Activated naive CD4-positive, alpha-beta T cell treated with anti-CD3 and anti-CD28 coated beads, Interleukin-2, amount 10 ng/mL, durations not matched to agents 7 days and 5 days (primary cell): ENCODE measurements at regions not wholly inside any gene's neighbourhood (a gene's known extent, or its start where the extent isn't known, plus 50 kb on each side); places are given as distances from the start of the nearest gene placed in this dataset.
"Not testable (repeated sequence)": the region's sequence is repeated elsewhere in the genome, so short reads cannot be mapped to it uniquely, and the experiment has no call there.

Experiments used
- CTCF ChIA-PET: fragments of 350-600 bp; sonication (Branson Sonifier 250); formaldehyde crosslinking; loops from one replicate; lab custom pipeline; 2021; ENCODE audit warnings: antibody characterized with exemption; lab: Charles Lee
- DNase-seq: peaks from one replicate; pipeline ENCODE4 v3.0.0-alpha.2; 2020
- H3K27ac Mint-ChIP-seq: one replicate; pipeline ENCODE4 v1.8.0; 2021; ENCODE audit warnings: mild to moderate bottlenecking, moderate library complexity, mixed read lengths
- H3K27me3 Mint-ChIP-seq: one replicate; pipeline ENCODE4 v1.8.0; 2021; ENCODE audit warnings: mild to moderate bottlenecking, mixed read lengths
- H3K36me3 Mint-ChIP-seq: one replicate; pipeline ENCODE4 v1.8.0; 2021; ENCODE audit warnings: mixed read lengths
- H3K4me1 Mint-ChIP-seq: one replicate; pipeline ENCODE4 v1.8.0; 2021; ENCODE audit warnings: mixed read lengths
- H3K4me3 Mint-ChIP-seq: one replicate; pipeline ENCODE4 v1.8.0; 2021; ENCODE audit warnings: mild to moderate bottlenecking, moderate library complexity, mixed read lengths
- H3K9me3 Mint-ChIP-seq: one replicate; pipeline ENCODE4 v1.8.0; 2021; ENCODE audit warnings: mixed read lengths

GRCh38 chr5:98237794-98238193 is 535.7 kb upstream of the RGMB start:
- H3K27me3 Mint-ChIP-seq, H3K27ac Mint-ChIP-seq, DNase-seq, H3K9me3 Mint-ChIP-seq, CTCF ChIA-PET, H3K4me1 Mint-ChIP-seq, H3K4me3 Mint-ChIP-seq, H3K36me3 Mint-ChIP-seq: not testable (repeated sequence)

DNA sequence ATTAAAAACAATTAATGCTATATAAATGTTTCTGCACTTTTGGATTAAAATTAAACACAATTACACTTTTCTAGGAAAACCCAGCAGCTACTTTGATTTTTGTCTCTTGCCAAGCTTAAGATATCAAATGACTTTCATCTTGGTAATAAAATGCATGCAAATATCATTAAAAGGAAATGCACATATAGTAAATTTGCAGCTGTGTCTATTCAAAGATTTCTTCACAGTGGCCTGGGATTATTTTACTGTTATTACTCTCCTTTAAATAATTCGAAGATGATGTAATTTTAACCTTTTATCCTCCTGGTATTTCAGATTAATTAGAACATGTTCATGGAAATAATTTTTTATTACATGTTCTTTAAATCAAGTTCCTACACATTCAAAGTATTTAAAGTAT is 529.5 kb upstream of the RGMB start:
- no peaks in the 10 kb centered on the region for H3K27me3 Mint-ChIP-seq
- DNase-seq = no peak
- H3K27ac Mint-ChIP-seq = no peak overlapping the region
- H3K4me1 Mint-ChIP-seq = no peaks in the 10 kb centered on the region
- CTCF ChIA-PET = no interaction called here
- H3K36me3 Mint-ChIP-seq = no peaks in the 10 kb centered on the region
- no peaks in the 10 kb centered on the region for H3K9me3 Mint-ChIP-seq
- H3K4me3 Mint-ChIP-seq = no peak overlapping the region

DNA sequence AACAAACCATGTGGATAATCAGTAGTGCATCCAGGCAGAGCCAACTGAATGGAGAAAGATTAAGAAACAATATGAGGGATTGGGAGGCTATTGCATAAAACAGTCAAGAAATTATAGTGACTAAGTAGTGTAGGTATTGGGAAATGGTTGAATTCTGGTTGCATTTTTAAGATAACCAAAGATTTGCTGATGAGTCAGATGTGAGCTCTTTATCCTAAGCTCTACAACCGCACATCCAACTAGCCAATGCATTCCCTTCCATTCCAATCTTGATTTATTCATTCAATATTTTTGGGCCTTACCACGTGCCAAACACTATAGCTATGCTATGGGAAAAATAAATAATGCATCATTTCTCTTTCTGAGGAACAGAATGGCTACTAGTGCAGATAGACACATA is 524.5 kb upstream of the RGMB start:
- Mint-ChIP-seq H3K27ac (no peak overlapping the region), H3K4me1 (no peaks in the 10 kb centered on the region), H3K27me3 (no peaks in the 10 kb centered on the region), H3K4me3 (no peak overlapping the region), H3K36me3 (no peaks in the 10 kb centered on the region), H3K9me3 (no peaks in the 10 kb centered on the region)
- CTCF ChIA-PET = no interaction called here
- no peak for DNase-seq

DNA sequence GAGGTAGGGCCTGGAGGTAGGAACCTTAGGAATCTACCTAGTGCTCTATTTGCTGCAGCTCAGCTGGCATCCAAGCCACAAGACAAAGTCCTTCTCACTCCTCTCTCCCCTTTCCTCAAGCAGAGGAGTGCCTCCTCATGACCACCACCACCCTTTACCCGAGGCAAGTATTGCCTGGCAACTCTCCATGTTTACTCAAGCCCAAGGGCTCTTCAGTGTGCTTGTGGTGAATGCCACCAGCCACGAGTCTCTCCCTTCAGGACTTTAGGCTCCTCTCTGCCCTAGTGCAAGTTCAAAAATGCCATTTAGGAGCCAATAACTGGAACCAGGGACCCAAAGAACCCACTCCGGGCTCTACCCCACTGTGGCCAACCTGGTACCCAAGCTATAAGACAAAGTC is 514.5 kb upstream of the RGMB start:
- Mint-ChIP-seq H3K9me3 (no peaks in the 10 kb centered on the region), H3K27ac (no peak overlapping the region), H3K4me1 (no peaks in the 10 kb centered on the region), H3K4me3 (no peak overlapping the region), H3K36me3 (no peaks in the 10 kb centered on the region), H3K27me3 (no peaks in the 10 kb centered on the region)
- CTCF ChIA-PET = no interaction called here
- no peak for DNase-seq

- Mint-ChIP-seq H3K36me3 (no peaks in the 10 kb centered on the region), H3K4me1 (no peaks in the 10 kb centered on the region), H3K9me3 (no peaks in the 10 kb centered on the region), H3K4me3 (no peak overlapping the region), H3K27me3 (no peaks in the 10 kb centered on the region), H3K27ac (no peak overlapping the region)
- DNase-seq = no peak
- CTCF ChIA-PET = no interaction called here
Measured at GRCh38 chr5:98259595-98259994, 513.9 kb upstream of the RGMB start.

GRCh38 chr5:98263084-98263483 is 510.4 kb upstream of the RGMB start:
- H3K4me1 Mint-ChIP-seq = no peaks in the 10 kb centered on the region
- no peak overlapping the region for H3K27ac Mint-ChIP-seq
- no peak overlapping the region for H3K4me3 Mint-ChIP-seq
- no peaks in the 10 kb centered on the region for H3K9me3 Mint-ChIP-seq
- H3K36me3 Mint-ChIP-seq = no peaks in the 10 kb centered on the region
- H3K27me3 Mint-ChIP-seq = no peaks in the 10 kb centered on the region
- CTCF ChIA-PET = interaction anchor here (1.0 kb wide), 1 partner anchor 14 kb away, joined by 3 read pairs; no protein-coding TSS in a partner anchor
- DNase-seq = no peak

DNA sequence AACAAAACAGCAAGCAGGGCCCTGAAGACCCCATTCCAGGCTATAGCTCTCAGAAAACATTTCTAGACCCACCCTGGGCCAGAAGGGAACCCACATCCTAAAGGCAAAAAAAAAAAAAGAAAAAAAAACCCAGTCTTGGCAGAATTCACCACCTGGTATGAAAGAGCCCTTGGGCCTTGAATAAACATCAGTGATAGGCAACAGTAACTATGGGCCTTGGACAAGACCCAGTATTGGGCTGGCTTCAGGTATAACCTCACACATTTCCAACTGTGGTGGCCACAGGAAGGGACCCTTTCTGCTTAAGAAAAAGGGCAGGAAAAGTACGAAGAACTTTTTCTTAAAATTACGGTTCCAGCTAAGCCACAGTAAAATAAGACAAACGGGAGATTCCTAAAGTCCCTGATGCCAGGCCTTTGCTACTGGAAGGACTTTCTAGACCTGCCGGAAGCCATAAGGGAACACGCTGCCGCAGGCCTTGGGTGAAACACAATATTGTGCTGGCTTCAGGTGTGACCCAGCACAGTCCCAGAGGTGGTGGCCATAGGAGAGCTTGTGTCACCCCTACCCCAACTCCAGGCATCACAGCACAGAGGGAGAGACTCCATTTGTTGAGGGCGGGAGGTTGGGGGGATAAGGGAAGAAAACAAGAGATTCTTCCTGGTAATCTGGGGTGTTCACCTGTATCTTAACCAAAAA is 505.2 kb upstream of the RGMB start:
- Mint-ChIP-seq H3K36me3 (no peaks in the 10 kb centered on the region), H3K27me3 (no peaks in the 10 kb centered on the region), H3K9me3 (peaks cover 2% of the 10 kb centered on the region), H3K4me1 (no peaks in the 10 kb centered on the region), H3K4me3 (no peak overlapping the region), H3K27ac (no peak overlapping the region)
- CTCF ChIA-PET = no interaction called here
- DNase-seq = no peak

DNA sequence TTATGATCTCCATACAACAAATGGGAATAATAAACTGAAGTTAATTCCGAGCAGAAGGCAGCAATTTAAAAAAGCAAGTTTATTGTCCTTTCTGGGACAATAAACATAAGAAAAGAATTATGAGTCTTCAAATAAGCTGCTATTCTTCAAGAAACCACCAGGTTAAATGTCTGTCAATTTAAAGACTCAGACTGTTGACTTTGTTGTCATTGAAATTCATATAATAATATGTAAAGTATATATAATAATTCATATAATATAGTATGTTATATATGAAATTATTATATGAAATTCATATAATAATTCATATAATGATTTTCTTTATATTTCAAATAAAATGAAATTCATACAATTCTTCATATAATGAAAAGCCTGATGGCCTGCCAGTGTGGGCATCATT is 497.5 kb upstream of the RGMB start:
- CTCF ChIA-PET = no interaction called here
- Mint-ChIP-seq H3K36me3 (no peaks in the 10 kb centered on the region), H3K27me3 (no peaks in the 10 kb centered on the region), H3K9me3 (peaks cover 2% of the 10 kb centered on the region), H3K4me1 (no peaks in the 10 kb centered on the region), H3K4me3 (no peak overlapping the region), H3K27ac (no peak overlapping the region)
- no peak for DNase-seq

DNA sequence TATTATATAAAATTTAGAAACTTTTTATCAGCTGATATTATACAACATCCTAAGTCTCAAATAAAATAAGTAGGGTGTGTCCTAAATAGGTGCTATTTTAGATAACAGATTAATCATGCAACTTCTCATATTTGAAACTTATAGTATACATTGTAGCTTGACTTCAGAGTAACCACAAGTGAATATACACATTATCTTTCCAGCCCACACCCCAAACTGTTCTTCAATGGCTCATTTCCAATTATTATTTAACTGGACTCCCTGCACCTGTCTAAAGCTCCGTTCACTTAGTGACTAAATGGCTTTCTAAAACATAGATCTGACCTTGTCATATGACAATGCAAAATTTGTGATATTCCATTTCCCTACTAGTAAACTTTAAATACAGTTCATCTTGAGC is 490.9 kb upstream of the RGMB start:
- no peaks in the 10 kb centered on the region for H3K9me3 Mint-ChIP-seq

DNA sequence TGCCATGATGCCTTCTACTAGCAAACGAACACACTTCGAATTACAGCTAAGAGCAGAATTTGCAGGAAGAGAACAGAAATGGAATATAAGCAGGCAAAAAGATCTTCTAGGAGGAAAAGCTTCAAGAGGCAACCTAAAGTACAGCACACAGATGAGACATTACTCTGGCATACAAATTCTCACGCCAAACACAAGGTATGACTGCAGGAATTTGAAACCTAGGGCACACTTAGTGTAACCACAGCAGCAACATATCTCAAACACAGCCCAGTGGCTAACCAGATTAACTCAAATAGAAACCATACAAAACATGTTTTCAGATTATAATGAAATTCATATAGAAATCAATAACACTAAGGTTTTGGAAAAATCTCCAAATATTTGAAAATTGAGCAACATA is 481.0 kb upstream of the RGMB start:
- CTCF ChIA-PET = no interaction called here
- Mint-ChIP-seq H3K27me3 (no peaks in the 10 kb centered on the region), H3K36me3 (no peaks in the 10 kb centered on the region), H3K27ac (no peak overlapping the region), H3K4me3 (no peak overlapping the region), H3K4me1 (no peaks in the 10 kb centered on the region), H3K9me3 (no peaks in the 10 kb centered on the region)
- no peak for DNase-seq

More for the DNA sequence above, 490.9 kb upstream of the RGMB start:
- no peaks in the 10 kb centered on the region for H3K36me3 Mint-ChIP-seq
- no peaks in the 10 kb centered on the region for H3K4me1 Mint-ChIP-seq
- no peaks in the 10 kb centered on the region for H3K27me3 Mint-ChIP-seq
- no peak overlapping the region for H3K27ac Mint-ChIP-seq
- CTCF ChIA-PET = interaction anchor here (0.6 kb wide), 1 partner anchor 27 kb away, joined by 3 read pairs; no protein-coding TSS in a partner anchor
- no peak overlapping the region for H3K4me3 Mint-ChIP-seq
- no peak for DNase-seq

- H3K4me3 Mint-ChIP-seq = no peak overlapping the region
- H3K9me3 Mint-ChIP-seq = no peaks in the 10 kb centered on the region
- H3K27ac Mint-ChIP-seq = no peak overlapping the region
- no peak for DNase-seq
- H3K27me3 Mint-ChIP-seq = no peaks in the 10 kb centered on the region
- CTCF ChIA-PET = no interaction called here
- H3K36me3 Mint-ChIP-seq = no peaks in the 10 kb centered on the region
- no peaks in the 10 kb centered on the region for H3K4me1 Mint-ChIP-seq
Measured at GRCh38 chr5:98296426-98296825, 477.0 kb upstream of the RGMB start.

GRCh38 chr5:98299435-98299834 is 474.0 kb upstream of the RGMB start:
- no peaks in the 10 kb centered on the region for H3K36me3 Mint-ChIP-seq
- no peaks in the 10 kb centered on the region for H3K27me3 Mint-ChIP-seq
- CTCF ChIA-PET = no interaction called here
- no peak overlapping the region for H3K27ac Mint-ChIP-seq
- no peak overlapping the region for H3K4me3 Mint-ChIP-seq
- no peaks in the 10 kb centered on the region for H3K9me3 Mint-ChIP-seq
- DNase-seq = no peak
- H3K4me1 Mint-ChIP-seq = no peaks in the 10 kb centered on the region

GRCh38 chr5:98301547-98301946 is 471.9 kb upstream of the RGMB start:
- CTCF ChIA-PET = no interaction called here
- no peaks in the 10 kb centered on the region for H3K4me1 Mint-ChIP-seq
- no peak for DNase-seq

DNA sequence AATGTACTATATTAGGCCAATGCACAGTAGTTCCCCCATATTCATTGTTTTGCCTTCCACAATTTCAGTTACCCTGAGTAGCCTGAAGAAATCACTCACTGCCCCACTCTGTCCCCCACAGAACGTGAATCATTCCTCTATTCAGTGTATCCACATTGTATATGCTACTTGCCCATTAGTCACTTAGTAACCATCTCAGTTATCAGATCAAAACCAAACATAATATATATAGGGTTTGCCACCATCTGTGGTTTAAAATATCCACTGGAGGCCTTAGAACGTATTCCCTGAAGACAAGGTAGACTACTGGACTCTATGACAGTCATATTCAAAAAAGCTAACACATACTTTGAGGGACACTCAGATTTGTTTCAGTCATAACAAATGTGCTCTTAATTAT is 465.7 kb upstream of the RGMB start:
- DNase-seq = no peak

More at GRCh38 chr5:98301547-98301946, 471.9 kb upstream of the RGMB start:
- Mint-ChIP-seq H3K4me3 (no peak overlapping the region), H3K27ac (no peak overlapping the region), H3K36me3 (no peaks in the 10 kb centered on the region), H3K9me3 (no peaks in the 10 kb centered on the region), H3K27me3 (no peaks in the 10 kb centered on the region)

GRCh38 chr5:98308231-98308630 is 465.2 kb upstream of the RGMB start:
- Mint-ChIP-seq H3K9me3 (no peaks in the 10 kb centered on the region), H3K4me1 (peaks cover 8% of the 10 kb centered on the region), H3K27ac (no peak overlapping the region), H3K27me3 (no peaks in the 10 kb centered on the region), H3K36me3 (no peaks in the 10 kb centered on the region), H3K4me3 (no peak overlapping the region)
- CTCF ChIA-PET = no interaction called here
- DNase-seq = no peak

More for the DNA sequence above, 465.7 kb upstream of the RGMB start:
- no peak overlapping the region for H3K4me3 Mint-ChIP-seq
- no peaks in the 10 kb centered on the region for H3K27me3 Mint-ChIP-seq
- CTCF ChIA-PET = no interaction called here
- peaks cover 8% of the 10 kb centered on the region for H3K4me1 Mint-ChIP-seq
- H3K27ac Mint-ChIP-seq = no peak overlapping the region
- H3K9me3 Mint-ChIP-seq = no peaks in the 10 kb centered on the region
- H3K36me3 Mint-ChIP-seq = no peaks in the 10 kb centered on the region
